Choroid plexus epithelial cell (primary cell): ENCODE measurements at regions not wholly inside any gene's neighbourhood (a gene's known extent, or its start where the extent isn't known, plus 50 kb on each side); places are given as distances from the start of the nearest gene placed in this dataset.

Source experiments
- DNase-seq: peaks from one replicate; pipeline ENCODE4 v3.0.0-alpha.2; 2010; ENCODE audit warnings: low read depth
- H3K4me3 ChIP-seq: 2 replicates; pipeline ENCODE4 v1.5.1; 2011; ENCODE audit warnings: low read depth, mild to moderate bottlenecking, control low read depth, low read length, moderate library complexity
- CTCF ChIP-seq: conservative IDR thresholded peaks from 2 replicates; pipeline ENCODE4 v1.5.1; 2011; ENCODE audit warnings: low read depth, mild to moderate bottlenecking, control low read depth, inconsistent platforms, low read length, moderate library complexity

- DNase-seq = no peak
- no peak overlapping the region for H3K4me3 ChIP-seq
- TF ChIP-seq CTCF = no peak
These were observed 88.7 kb upstream of the CD93 start for GRCh38 chr20:23174821-23175220.

GRCh38 chr20:23167431-23167830 lies 81.3 kb upstream of the CD93 start:
- no peak for DNase-seq
- H3K4me3 ChIP-seq = no peak overlapping the region
- TF ChIP-seq CTCF = no peak

GRCh38 chr20:23166563-23166962 lies 80.4 kb upstream of the CD93 start:
- no peak for TF ChIP-seq CTCF
- H3K4me3 ChIP-seq = no peak overlapping the region
- DNase-seq = no peak

GRCh38 chr20:23165964-23166363 lies 79.8 kb upstream of the CD93 start:
- no peak overlapping the region for H3K4me3 ChIP-seq
- no peak for DNase-seq
- no peak for TF ChIP-seq CTCF

- no peak for DNase-seq
- no peak overlapping the region for H3K4me3 ChIP-seq
- TF ChIP-seq CTCF = peak; percentile 28
These were observed 79.2 kb upstream of the CD93 start for GRCh38 chr20:23165307-23165750.

GRCh38 chr20:23164176-23164601 lies 78.1 kb upstream of the CD93 start:
- no peak for DNase-seq
- no peak for TF ChIP-seq CTCF
- H3K4me3 ChIP-seq = no peak overlapping the region

GRCh38 chr20:23163562-23163961 lies 77.4 kb upstream of the CD93 start:
- no peak overlapping the region for H3K4me3 ChIP-seq
- no peak for DNase-seq
- TF ChIP-seq CTCF = no peak
